ENCODE measurements at regions not wholly inside any gene's neighbourhood (a gene's known extent, or its start where the extent isn't known, plus 50 kb on each side); places are given as distances from the start of the nearest gene placed in this dataset.

DNA sequence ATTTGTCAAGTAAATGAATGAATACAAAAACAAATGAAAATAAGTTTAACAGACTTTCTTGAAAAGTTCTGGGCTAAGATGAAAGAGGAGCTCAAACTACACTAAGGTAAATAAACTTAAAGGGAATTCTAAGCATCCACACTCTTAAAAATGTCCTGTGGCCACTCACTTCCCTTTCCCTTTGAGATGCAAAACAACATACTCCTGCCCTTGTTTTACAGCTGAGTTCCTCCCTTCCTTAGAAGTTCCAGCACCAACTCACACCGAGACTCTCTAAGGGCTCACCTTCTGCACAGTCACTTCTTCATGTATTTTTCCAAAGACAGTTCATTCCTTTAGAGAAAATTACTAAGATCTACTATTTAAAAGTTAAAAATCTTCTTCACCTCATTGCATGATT, 123.3 kb upstream of the CMC1 start:
- H3F3A ChIP-seq (ENCODE audit: control insufficient read depth, insufficient read depth), result no peaks in the 10 kb centered on the region
- TF ChIP-seq, protein P1, sequence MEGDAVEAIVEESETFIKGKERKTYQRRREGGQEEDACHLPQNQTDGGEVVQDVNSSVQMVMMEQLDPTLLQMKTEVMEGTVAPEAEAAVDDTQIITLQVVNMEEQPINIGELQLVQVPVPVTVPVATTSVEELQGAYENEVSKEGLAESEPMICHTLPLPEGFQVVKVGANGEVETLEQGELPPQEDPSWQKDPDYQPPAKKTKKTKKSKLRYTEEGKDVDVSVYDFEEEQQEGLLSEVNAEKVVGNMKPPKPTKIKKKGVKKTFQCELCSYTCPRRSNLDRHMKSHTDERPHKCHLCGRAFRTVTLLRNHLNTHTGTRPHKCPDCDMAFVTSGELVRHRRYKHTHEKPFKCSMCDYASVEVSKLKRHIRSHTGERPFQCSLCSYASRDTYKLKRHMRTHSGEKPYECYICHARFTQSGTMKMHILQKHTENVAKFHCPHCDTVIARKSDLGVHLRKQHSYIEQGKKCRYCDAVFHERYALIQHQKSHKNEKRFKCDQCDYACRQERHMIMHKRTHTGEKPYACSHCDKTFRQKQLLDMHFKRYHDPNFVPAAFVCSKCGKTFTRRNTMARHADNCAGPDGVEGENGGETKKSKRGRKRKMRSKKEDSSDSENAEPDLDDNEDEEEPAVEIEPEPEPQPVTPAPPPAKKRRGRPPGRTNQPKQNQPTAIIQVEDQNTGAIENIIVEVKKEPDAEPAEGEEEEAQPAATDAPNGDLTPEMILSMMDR (IDR thresholded peaks at IDR 0.05; ENCODE audit: low read depth, low read length, poor library complexity, severe bottlenecking), result no peak
- no peak for TF ChIP-seq EZH2phosphoT487 (IDR thresholded peaks at IDR 0.05; ENCODE audit: borderline replicate concordance, low read length)
- no peaks in the 10 kb centered on the region for H3K79me2 ChIP-seq (ENCODE audit: control insufficient read depth, low read length)
- no peak overlapping the region for H3K27ac ChIP-seq (ENCODE audit: low read depth, low read length)
- no peaks in the 10 kb centered on the region for H3K4me1 ChIP-seq (ENCODE audit: control insufficient read depth, low read length)
- H3K27me3 ChIP-seq (ENCODE audit: control insufficient read depth, low read length), result no peaks in the 10 kb centered on the region; the same call in 1 of the 2 replicates
- H3K4me2 ChIP-seq (ENCODE audit: low read length), result no peak overlapping the region
- H3K4me3 ChIP-seq (ENCODE audit: low read length), result no peak overlapping the region
- no peaks in the 10 kb centered on the region for H4K20me1 ChIP-seq (ENCODE audit: control insufficient read depth, insufficient read depth, low read depth, low read length)
- H3K9me2 ChIP-seq (replicated peaks; ENCODE audit: control insufficient read depth, low read length), result no peaks in the 10 kb centered on the region
- no peaks in the 10 kb centered on the region for H3K9me3 ChIP-seq (ENCODE audit: control insufficient read depth, insufficient read depth, low read length)
- no peaks in the 10 kb centered on the region for H3K36me3 ChIP-seq (ENCODE audit: control insufficient read depth, low read length)

DNA sequence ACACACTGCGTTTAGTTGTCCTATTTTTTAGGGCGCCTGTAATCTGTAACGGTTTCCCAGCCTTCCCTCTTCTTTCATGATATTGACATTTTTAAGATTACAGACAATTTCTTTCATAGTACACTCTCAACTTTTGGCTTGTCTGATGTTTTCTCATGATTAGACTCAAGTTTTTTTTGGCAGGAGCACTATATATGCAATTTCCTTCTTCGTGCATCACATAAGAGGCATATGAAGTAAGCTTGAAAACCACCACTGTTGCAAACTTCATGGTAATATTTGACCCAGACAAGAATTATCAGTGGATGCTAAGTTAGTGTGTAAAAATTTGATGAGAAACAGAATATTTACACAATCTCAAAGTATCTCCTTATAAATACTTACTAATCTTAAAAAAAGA, 119.2 kb upstream of the CMC1 start:
- Histone ChIP-seq H4K20me1 (ENCODE audit: control insufficient read depth, insufficient read depth, low read depth, low read length) (no peaks in the 10 kb centered on the region), H3K79me2 (ENCODE audit: control insufficient read depth, low read length) (no peaks in the 10 kb centered on the region), H3K4me1 (ENCODE audit: control insufficient read depth, low read length) (peaks cover 8% of the 10 kb centered on the region), H3K27ac (ENCODE audit: low read depth, low read length) (no peak overlapping the region), H3F3A (ENCODE audit: control insufficient read depth, insufficient read depth) (no peaks in the 10 kb centered on the region), H3K4me3 (ENCODE audit: low read length) (no peak overlapping the region), H3K27me3 (ENCODE audit: control insufficient read depth, low read length) (no peaks in the 10 kb centered on the region; the same call in 1 of the 2 replicates), H3K9me2 (replicated peaks; ENCODE audit: control insufficient read depth, low read length) (no peaks in the 10 kb centered on the region), H3K4me2 (ENCODE audit: low read length) (no peak overlapping the region), H3K9me3 (ENCODE audit: control insufficient read depth, insufficient read depth, low read length) (no peaks in the 10 kb centered on the region), H3K36me3 (ENCODE audit: control insufficient read depth, low read length) (no peaks in the 10 kb centered on the region)
- TF ChIP-seq EZH2phosphoT487 (IDR thresholded peaks at IDR 0.05; ENCODE audit: borderline replicate concordance, low read length), result no peak
- TF ChIP-seq, protein P1 (IDR thresholded peaks at IDR 0.05; ENCODE audit: low read depth, low read length, poor library complexity, severe bottlenecking), result no peak

DNA sequence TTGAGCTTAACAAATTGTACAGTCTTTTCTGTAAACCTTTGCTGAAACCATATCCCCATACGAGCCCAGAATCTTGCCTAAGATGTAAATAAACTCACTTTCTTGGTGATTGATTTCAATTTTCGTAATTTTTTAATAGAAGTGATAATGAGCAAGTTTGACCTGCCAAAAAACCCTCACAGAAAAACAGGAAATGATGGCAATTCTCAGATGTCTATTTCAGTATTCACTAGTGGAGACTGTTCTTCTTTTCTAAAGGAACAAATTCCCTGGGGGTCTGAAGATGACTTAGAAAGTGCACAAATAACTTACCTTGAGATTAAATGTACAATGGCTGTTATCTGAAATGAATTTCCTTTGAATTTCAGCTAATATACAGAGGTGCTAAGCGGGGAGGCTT, 116.5 kb upstream of the CMC1 start:
- no peak overlapping the region for H3K27ac ChIP-seq (ENCODE audit: low read depth, low read length)

More for the DNA sequence above, 116.5 kb upstream of the CMC1 start:
- H3K4me2 ChIP-seq (ENCODE audit: low read length), result peak overlapping the region; percentile 21
- no peak for TF ChIP-seq EZH2phosphoT487 (IDR thresholded peaks at IDR 0.05; ENCODE audit: borderline replicate concordance, low read length)
- TF ChIP-seq, protein P1 (IDR thresholded peaks at IDR 0.05; ENCODE audit: low read depth, low read length, poor library complexity, severe bottlenecking), result no peak
- no peaks in the 10 kb centered on the region for H4K20me1 ChIP-seq (ENCODE audit: control insufficient read depth, insufficient read depth, low read depth, low read length)
- no peaks in the 10 kb centered on the region for H3F3A ChIP-seq (ENCODE audit: control insufficient read depth, insufficient read depth)
- H3K9me2 ChIP-seq (replicated peaks; ENCODE audit: control insufficient read depth, low read length), result no peaks in the 10 kb centered on the region
- H3K4me1 ChIP-seq (ENCODE audit: control insufficient read depth, low read length), result peaks cover 8% of the 10 kb centered on the region
- H3K79me2 ChIP-seq (ENCODE audit: control insufficient read depth, low read length), result no peaks in the 10 kb centered on the region
- no peaks in the 10 kb centered on the region for H3K36me3 ChIP-seq (ENCODE audit: control insufficient read depth, low read length)
- no peaks in the 10 kb centered on the region; the same call in 1 of the 2 replicates for H3K27me3 ChIP-seq (ENCODE audit: control insufficient read depth, low read length)
- H3K4me3 ChIP-seq (ENCODE audit: low read length), result no peak overlapping the region
- no peaks in the 10 kb centered on the region for H3K9me3 ChIP-seq (ENCODE audit: control insufficient read depth, insufficient read depth, low read length)

Data from DOHH2 (cell line).